D341Med (cell line): ENCODE measurements at regions not wholly inside any gene's neighbourhood (a gene's known extent, or its start where the extent isn't known, plus 50 kb on each side); places are given as distances from the start of the nearest gene placed in this dataset.
"Not testable (repeated sequence)": the region's sequence is repeated elsewhere in the genome, so short reads cannot be mapped to it uniquely, and the experiment has no call there.

Experiments used
- DNase-seq: peaks from one replicate; pipeline ENCODE4 v3.0.0; 2012; ENCODE audit warnings: low spot score

DNA sequence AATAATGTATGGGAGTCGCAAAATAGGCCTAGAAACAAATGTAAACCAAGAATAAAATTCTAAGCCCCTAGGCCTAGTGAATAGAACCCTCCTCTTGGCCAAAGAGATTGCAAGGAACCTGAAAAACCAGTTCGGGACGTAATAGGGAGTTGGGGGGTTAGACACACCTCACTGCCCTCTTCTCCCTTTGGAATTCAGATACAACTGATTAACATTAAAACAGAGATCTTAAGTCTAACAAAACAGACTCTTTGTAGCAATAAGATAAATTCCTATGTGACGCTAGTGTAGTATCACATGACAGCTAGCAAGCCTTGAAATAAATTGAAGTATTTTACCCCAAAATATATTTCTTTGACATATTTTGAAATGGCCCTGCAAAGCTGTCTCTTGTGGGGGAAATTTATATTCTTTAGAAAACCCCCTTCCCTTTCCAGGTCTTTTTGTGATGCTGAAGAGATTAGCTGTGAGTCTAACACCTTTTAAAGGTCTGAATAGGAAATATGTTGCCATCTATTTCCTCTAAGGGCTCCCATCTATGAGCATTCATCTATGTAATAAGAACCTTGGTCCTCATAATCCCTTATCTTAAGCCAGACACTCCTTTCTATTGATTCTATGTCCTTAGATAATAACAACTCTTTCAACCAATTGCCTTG is 623.4 kb upstream of the NRG3 start:
- DNase-seq: no peak

GRCh38 chr10:81264991-81265390 is 610.0 kb upstream of the NRG3 start:
- DNase-seq: not testable (repeated sequence)

DNA sequence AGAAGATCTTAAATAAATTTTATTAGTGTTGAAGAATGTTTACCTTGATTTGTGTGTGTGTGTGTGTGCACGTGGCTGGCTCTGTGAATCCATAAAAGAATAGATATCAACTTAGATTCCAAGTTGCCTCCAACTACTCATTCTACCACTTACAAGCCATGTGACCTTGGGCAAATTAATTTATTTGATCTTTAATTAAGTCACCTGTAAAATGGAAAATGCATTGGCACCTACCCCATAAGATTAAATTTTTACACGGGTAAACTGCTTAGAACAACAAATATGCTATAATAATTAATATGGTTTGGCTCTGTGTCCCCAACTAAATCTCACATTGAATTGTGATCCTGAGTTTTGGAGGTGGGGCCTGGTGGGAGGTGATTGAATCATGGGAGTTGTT is 604.9 kb upstream of the NRG3 start:
- DNase-seq: no peak

DNA sequence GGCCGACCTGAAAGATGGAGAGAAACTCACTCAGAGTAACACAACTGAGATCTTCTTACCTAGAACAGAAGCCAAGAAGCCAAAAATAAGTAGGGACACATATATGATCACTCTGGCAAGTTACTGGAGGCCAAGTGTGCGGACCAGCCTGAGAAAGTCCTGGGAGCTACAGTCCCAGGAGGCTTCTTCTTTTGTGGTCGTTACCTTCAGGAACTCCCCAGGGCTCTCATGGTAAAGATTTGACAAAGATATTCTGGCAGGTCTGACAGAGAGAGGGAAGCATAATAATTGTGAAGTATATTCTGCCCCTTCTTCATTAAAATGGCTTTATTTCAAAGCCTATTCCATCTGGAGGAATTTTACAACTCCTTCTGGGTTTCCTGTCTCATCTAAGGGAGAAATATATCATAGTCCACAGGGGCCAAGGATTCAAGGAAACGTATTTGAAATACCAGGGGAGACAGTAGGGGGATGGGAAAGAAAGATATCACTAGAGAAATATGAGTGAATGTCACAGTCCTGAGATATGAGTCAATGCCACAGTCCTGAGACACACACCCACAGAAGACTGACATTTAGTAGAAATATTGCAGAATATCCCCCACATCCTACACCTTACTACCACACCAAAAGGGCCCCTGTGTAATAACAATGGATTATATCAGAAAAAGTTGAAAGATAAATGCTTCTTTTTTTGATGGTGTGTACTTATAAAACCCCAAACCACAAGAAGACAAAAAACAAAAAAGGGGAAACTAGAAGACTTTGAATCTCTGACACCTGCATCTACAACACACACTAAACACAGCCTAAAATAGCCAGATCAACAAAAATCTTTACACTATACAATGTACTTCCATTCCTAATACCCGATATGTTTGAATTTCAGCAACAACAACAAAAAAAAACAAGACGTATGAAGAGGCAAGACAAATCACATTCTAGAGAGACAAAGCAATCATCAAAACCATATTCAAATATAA is 594.2 kb upstream of the NRG3 start:
- DNase-seq: no peak

DNA sequence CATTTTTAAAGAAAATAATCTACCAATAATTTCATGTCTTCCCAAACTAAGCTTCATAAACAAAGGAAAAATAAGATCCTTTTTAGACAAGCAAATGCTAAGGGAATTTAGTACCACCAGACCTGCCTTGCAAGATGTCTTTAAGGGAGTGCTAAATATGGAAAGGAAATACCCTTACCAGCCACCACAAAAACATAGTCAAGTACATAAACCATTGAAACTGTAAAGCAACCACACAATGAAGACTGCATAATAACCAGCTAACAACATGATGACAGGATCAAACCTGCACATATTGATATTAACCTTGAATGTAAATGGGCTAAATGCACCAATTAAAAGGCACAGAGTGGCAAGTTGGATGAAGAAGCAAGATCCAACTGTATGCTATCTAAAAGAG is 586.5 kb upstream of the NRG3 start:
- no peak for DNase-seq

- DNase-seq: no peak
Observed at GRCh38 chr10:81297292-81297691, 577.7 kb upstream of the NRG3 start.

- no peak for DNase-seq
Observed at GRCh38 chr10:81303656-81304055, 571.3 kb upstream of the NRG3 start.

DNA sequence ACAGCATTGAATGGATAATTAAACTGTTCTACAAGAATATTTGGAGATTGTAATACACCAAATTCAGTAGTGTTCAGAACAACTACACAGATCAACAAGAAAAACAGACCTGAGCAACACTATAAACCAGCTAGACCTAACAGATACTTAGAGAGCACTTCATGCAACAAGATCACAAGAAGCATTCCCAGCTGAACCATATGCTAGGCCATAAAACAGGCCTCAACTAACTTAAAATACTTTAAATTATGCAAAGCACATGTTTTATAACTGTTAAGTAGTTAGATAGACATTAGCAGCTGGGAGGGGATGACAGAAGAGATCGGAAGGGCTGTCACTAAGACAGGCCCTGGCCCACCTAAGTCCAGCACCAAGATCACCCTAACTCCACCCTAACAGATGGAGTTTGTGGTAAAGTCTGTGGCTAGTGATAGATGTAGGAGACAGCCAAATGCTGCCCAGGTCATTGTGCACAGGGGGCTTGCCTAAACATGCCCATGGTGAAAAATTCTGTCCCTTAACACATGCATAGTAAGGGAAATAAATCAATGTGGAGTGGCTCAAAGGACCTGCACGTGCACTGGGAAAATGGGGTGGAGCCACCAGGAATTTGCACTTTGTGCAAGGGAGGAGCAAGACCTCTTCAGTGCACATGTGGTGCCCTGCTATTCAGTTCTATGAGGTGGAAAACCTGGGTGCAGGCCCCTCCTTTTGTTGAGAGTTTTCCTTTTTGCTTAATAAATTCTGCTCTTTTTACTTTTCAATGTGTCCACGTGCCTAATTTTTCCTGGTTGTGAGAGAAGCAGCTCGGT is 567.8 kb upstream of the NRG3 start:
- no peak for DNase-seq

GRCh38 chr10:81309041-81309552 is 565.9 kb upstream of the NRG3 start:
- DNase-seq: no peak

DNA sequence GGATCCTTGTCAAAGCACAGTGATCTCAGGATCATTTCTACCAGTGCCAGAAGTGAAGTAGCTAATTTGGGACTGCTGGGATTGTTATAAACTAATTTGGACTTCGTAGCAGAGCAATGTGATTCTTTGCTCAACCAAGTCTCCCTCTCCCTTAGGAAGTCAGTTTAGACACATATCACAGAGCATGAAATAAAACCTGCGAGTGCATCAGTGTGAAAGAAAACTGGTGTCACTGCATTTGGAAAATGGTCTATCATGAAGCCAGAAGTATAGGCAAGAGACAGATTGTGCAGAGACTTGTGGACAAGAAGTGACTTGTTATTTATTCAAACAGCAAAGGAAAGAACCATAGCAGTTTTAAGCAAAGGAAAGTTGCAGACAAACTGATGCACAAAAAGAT is 560.5 kb upstream of the NRG3 start:
- DNase-seq: no peak

GRCh38 chr10:81315026-81315425 is 560.0 kb upstream of the NRG3 start:
- DNase-seq: no peak

- DNase-seq: no peak
Observed at GRCh38 chr10:81348003-81348402, 527.0 kb upstream of the NRG3 start.

- no peak for DNase-seq
Observed at GRCh38 chr10:81367132-81367531, 507.9 kb upstream of the NRG3 start.

DNA sequence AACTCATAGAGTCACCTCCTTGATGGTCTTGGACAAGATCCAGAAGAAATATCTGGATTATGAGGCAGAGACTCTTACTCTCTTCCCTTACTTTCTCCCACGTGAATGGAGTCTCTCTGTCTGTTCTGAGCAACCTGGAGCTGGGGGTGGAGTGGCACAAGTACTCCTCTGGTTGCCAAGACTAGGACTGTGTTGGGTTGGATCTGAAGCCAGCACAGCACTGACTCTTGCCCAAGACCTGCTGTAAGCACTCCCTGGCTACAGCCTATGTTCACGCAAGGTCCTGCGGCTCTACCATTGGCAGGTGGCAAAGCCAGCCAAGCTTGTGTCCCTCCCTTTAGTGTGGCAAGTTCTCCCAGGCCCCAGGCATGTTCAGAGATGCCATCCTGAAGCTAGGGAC is 488.2 kb upstream of the NRG3 start:
- DNase-seq: no peak

- no peak for DNase-seq
Observed at GRCh38 chr10:81403451-81403850, 471.5 kb upstream of the NRG3 start.

GRCh38 chr10:81405399-81405798 is 469.6 kb upstream of the NRG3 start:
- DNase-seq: no peak

DNA sequence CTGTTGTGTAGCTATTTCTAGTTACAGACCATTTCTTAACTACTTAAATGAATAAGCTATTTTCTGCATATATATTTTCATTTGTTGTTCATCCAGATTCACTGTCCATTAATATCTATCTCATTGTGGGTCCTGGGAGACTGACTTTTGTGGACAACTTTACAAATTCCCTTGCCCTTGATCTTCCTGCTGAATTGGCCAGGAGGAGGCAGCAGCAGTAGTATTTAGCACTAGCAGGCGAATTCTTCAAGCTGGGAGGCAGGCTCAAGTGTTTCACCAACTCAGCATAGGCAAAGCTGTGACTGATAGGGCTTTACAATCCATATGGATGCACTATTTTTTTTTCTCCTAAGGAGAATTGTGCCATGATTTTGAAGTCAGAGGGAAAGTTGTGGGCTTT is 461.0 kb upstream of the NRG3 start:
- peak; percentile 41 for DNase-seq

DNA sequence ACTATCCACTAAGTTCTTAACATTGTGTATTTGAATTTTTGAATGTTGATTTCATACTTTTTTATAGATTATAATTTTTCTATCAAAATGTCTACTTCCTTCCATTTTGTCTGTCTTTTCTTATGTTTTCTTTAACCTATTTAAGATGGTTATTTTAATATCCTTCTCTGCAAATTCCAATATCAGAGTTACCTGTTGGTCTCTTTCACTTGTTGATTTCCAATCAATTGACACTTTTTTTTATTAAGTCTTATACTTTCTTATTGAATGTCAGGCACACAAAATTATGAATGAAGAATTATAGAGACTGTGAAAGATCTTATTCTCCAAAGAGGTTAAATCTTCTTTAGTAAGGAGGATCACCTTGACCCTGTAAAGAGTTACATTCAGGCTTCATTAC is 448.3 kb upstream of the NRG3 start:
- DNase-seq: no peak

DNA sequence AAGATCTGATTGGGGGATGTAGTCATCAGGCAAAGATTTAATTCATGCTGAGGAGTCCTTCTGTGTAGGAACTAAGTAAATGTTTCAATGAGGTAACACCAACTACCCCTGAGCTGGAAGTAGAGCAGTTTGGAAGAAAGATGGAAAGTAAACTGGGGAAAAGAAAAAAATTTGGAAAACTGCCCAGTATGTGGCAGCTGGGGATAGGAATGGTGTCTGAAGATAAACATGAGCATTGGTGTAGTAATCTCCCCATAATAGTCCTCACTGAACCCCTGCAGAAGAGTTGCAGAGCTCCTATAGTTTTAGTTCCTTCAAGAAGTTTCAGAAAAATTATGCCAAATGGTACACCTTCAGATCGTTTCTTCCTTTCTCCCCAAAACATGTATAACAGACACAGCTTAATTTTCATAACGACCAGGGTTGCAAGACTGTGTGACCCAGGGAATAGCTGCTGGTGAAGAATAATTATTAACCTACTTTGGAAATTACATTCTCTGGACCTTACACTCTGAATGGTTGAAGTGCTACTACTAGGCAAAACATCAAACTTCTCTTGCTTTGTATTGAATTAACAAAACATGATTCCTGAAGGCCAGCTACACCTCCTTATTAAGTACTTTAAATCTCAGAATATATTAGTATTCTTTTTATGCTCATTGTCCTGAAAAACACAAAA is 446.4 kb upstream of the NRG3 start:
- no peak for DNase-seq

GRCh38 chr10:81439445-81439844 is 435.5 kb upstream of the NRG3 start:
- DNase-seq: no peak

DNA sequence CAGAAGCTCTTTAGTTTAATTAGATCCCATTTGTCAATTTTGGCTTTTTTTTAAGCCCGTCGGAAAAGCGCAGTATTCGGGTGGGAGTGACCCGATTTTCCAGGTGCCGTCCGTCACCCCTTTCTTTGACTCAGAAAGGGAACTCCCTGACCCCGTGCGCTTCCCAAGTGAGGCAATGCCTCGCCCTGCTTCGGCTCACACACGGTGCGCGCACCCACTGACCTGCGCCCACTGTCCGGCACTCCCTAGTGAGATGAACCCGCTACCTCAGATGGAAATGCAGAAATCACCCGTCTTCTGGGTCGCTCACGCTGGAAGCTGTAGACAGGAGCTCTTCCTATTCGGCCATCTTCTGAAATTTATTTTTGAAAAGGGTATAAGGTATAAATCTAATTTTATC is 433.4 kb upstream of the NRG3 start:
- not testable (repeated sequence) for DNase-seq
